Astrocyte (in vitro differentiated cells and primary cell): ENCODE measurements at regions not wholly inside any gene's neighbourhood (a gene's known extent, or its start where the extent isn't known, plus 50 kb on each side); places are given as distances from the start of the nearest gene placed in this dataset.

Source experiments
- DNase-seq: peaks from one replicate; pipeline ENCODE4 v3.0.0-alpha.2; 2010; ENCODE audit warnings: low read depth
- FAIRE-seq: peaks from 2 replicates; lab custom pipeline; 2011; peaks lifted over from hg19 to GRCh38; lab: Jason Lieb, UNC
- H2AFZ ChIP-seq: 2 replicates; pipeline ENCODE4 v1.6.0; 2012; ENCODE audit warnings: low read depth, low read length, inconsistent platforms
- H3K27ac ChIP-seq: 2 replicates; pipeline ENCODE4 v1.5.1; 2011; ENCODE audit warnings: low read depth, low read length, inconsistent platforms
- H3K27me3 ChIP-seq: 2 replicates; pipeline ENCODE4 v1.6.0; 2011; ENCODE audit warnings: low read length, inconsistent platforms; ENCODE audit not compliant: insufficient read depth
- H3K36me3 ChIP-seq: 2 replicates; pipeline ENCODE4 v1.5.1; 2011; ENCODE audit warnings: low read length, inconsistent platforms; ENCODE audit not compliant: insufficient read depth
- H3K4me1 ChIP-seq: 2 replicates; pipeline ENCODE4 v1.5.1; 2011; ENCODE audit warnings: low read length, inconsistent platforms; ENCODE audit not compliant: insufficient read depth
- H3K4me2 ChIP-seq: 2 replicates; pipeline ENCODE4 v1.6.0; 2012; ENCODE audit warnings: low read length, inconsistent platforms
- H3K4me3 ChIP-seq: 2 replicates; pipeline ENCODE4 v1.5.1; 2011; ENCODE audit warnings: low read depth, mild to moderate bottlenecking, low read length, inconsistent platforms; ENCODE audit not compliant: insufficient read depth
- H3K79me2 ChIP-seq: 2 replicates; pipeline ENCODE4 v1.6.0; 2012; ENCODE audit warnings: mild to moderate bottlenecking, low read length, inconsistent platforms; ENCODE audit not compliant: insufficient read depth
- H3K9ac ChIP-seq: 2 replicates; pipeline ENCODE4 v1.6.0; 2012; ENCODE audit warnings: mild to moderate bottlenecking, low read length, inconsistent platforms
- H3K9me3 ChIP-seq: 2 replicates; pipeline ENCODE4 v1.5.1; 2012; ENCODE audit warnings: low read depth, mild to moderate bottlenecking, low read length, inconsistent platforms; ENCODE audit not compliant: insufficient read depth
- H4K20me1 ChIP-seq: 2 replicates; pipeline ENCODE4 v1.6.0; 2012; ENCODE audit warnings: low read length, inconsistent platforms; ENCODE audit not compliant: insufficient read depth
- H3K27ac Mint-ChIP-seq: one replicate; pipeline ENCODE4 v1.8.0; 2021; ENCODE audit warnings: mild to moderate bottlenecking, mixed read lengths; ENCODE audit not compliant: unreplicated experiment
- H3K27me3 Mint-ChIP-seq: one replicate; pipeline ENCODE4 v1.8.0; 2021; ENCODE audit warnings: low read depth, mixed read lengths; ENCODE audit not compliant: unreplicated experiment
- H3K36me3 Mint-ChIP-seq: one replicate; pipeline ENCODE4 v1.8.0; 2021; ENCODE audit warnings: low read depth, mixed read lengths; ENCODE audit not compliant: unreplicated experiment
- H3K4me1 Mint-ChIP-seq: one replicate; pipeline ENCODE4 v1.8.0; 2021; ENCODE audit warnings: low read depth, mixed read lengths; ENCODE audit not compliant: unreplicated experiment
- H3K4me3 Mint-ChIP-seq: one replicate; pipeline ENCODE4 v1.8.0; 2021; ENCODE audit warnings: mild to moderate bottlenecking, moderate library complexity, mixed read lengths; ENCODE audit not compliant: unreplicated experiment
- H3K9me3 Mint-ChIP-seq: one replicate; pipeline ENCODE4 v1.8.0; 2021; ENCODE audit warnings: mild to moderate bottlenecking, mixed read lengths; ENCODE audit not compliant: unreplicated experiment
- EZH2 ChIP-seq: IDR thresholded peaks from 2 replicates; pipeline ENCODE4 v1.6.1; 2012; ENCODE audit warnings: mild to moderate bottlenecking, low read length, inconsistent platforms; ENCODE audit not compliant: insufficient read depth
- TF ChIP-seq, protein P1 (sequence below): IDR thresholded peaks from 2 replicates; pipeline ENCODE4 v1.5.1; 2011; ENCODE audit warnings: low read depth, mild to moderate bottlenecking, inconsistent platforms, low read length, moderate library complexity; ENCODE audit not compliant: insufficient read depth

- DNase-seq: no peak
- no peak overlapping the region for H3K27ac ChIP-seq
- no peak overlapping the region for H3K4me3 Mint-ChIP-seq
- H3K36me3 Mint-ChIP-seq: no peaks in the 10 kb centered on the region
- no peaks in the 10 kb centered on the region for H3K36me3 ChIP-seq
- H3K4me3 ChIP-seq: no peak overlapping the region
- TF ChIP-seq, protein P1, sequence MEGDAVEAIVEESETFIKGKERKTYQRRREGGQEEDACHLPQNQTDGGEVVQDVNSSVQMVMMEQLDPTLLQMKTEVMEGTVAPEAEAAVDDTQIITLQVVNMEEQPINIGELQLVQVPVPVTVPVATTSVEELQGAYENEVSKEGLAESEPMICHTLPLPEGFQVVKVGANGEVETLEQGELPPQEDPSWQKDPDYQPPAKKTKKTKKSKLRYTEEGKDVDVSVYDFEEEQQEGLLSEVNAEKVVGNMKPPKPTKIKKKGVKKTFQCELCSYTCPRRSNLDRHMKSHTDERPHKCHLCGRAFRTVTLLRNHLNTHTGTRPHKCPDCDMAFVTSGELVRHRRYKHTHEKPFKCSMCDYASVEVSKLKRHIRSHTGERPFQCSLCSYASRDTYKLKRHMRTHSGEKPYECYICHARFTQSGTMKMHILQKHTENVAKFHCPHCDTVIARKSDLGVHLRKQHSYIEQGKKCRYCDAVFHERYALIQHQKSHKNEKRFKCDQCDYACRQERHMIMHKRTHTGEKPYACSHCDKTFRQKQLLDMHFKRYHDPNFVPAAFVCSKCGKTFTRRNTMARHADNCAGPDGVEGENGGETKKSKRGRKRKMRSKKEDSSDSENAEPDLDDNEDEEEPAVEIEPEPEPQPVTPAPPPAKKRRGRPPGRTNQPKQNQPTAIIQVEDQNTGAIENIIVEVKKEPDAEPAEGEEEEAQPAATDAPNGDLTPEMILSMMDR: no peak
- TF ChIP-seq EZH2: no peak
- H3K9me3 Mint-ChIP-seq: no peaks in the 10 kb centered on the region
- peaks cover 4% of the 10 kb centered on the region for H3K4me1 ChIP-seq
- no peak for FAIRE-seq
- H4K20me1 ChIP-seq: no peaks in the 10 kb centered on the region
- no peak overlapping the region for H3K27ac Mint-ChIP-seq
- H3K9ac ChIP-seq: no peak overlapping the region
- no peaks in the 10 kb centered on the region for H3K27me3 ChIP-seq
- no peaks in the 10 kb centered on the region for H3K79me2 ChIP-seq
- no peak overlapping the region for H2AFZ ChIP-seq
- no peak overlapping the region for H3K4me2 ChIP-seq
- no peaks in the 10 kb centered on the region for H3K9me3 ChIP-seq
- H3K4me1 Mint-ChIP-seq: peaks cover 27% of the 10 kb centered on the region
- H3K27me3 Mint-ChIP-seq: no peaks in the 10 kb centered on the region
Observed at GRCh38 chr1:103254691-103255090, 146.4 kb upstream of the COL11A1 start.

GRCh38 chr1:103250441-103250861 lies 142.1 kb upstream of the COL11A1 start:
- Histone ChIP-seq H3K27ac (peak overlapping the region; percentile 83), H2AFZ (peak overlapping the region; percentile 80), H3K4me3 (peak overlapping the region; percentile 9), H3K9ac (peak overlapping the region; percentile 40), H3K4me1 (peaks cover 4% of the 10 kb centered on the region), H3K79me2 (no peaks in the 10 kb centered on the region), H3K9me3 (no peaks in the 10 kb centered on the region), H4K20me1 (no peaks in the 10 kb centered on the region), H3K4me2 (peak overlapping the region; percentile 37), H3K27me3 (no peaks in the 10 kb centered on the region), H3K36me3 (no peaks in the 10 kb centered on the region)
- Mint-ChIP-seq H3K4me1 (peaks cover 23% of the 10 kb centered on the region), H3K27me3 (no peaks in the 10 kb centered on the region), H3K36me3 (no peaks in the 10 kb centered on the region), H3K27ac (peak overlapping the region; percentile 90), H3K4me3 (no peak overlapping the region), H3K9me3 (no peaks in the 10 kb centered on the region)
- FAIRE-seq (peak; percentile 13), DNase-seq (peak; percentile 63)
- no peak for TF ChIP-seq EZH2
- TF ChIP-seq, protein P1: no peak

- Histone ChIP-seq H3K9ac (no peak overlapping the region), H3K4me2 (no peak overlapping the region), H3K27me3 (no peaks in the 10 kb centered on the region), H3K36me3 (no peaks in the 10 kb centered on the region), H3K4me1 (peaks cover 4% of the 10 kb centered on the region), H4K20me1 (no peaks in the 10 kb centered on the region), H3K27ac (no peak overlapping the region), H3K9me3 (no peaks in the 10 kb centered on the region), H2AFZ (no peak overlapping the region), H3K4me3 (no peak overlapping the region), H3K79me2 (no peaks in the 10 kb centered on the region)
- Mint-ChIP-seq H3K27ac (no peak overlapping the region), H3K4me3 (no peak overlapping the region), H3K36me3 (no peaks in the 10 kb centered on the region), H3K27me3 (no peaks in the 10 kb centered on the region), H3K4me1 (peaks cover 23% of the 10 kb centered on the region), H3K9me3 (no peaks in the 10 kb centered on the region)
- FAIRE-seq (no peak), DNase-seq (no peak)
- TF ChIP-seq, protein P1: no peak
- no peak for TF ChIP-seq EZH2
Observed at GRCh38 chr1:103248417-103249102, 140.2 kb upstream of the COL11A1 start.
